ENCODE measurements at regions not wholly inside any gene's neighbourhood (a gene's known extent, or its start where the extent isn't known, plus 50 kb on each side); places are given as distances from the start of the nearest gene placed in this dataset.

DNA sequence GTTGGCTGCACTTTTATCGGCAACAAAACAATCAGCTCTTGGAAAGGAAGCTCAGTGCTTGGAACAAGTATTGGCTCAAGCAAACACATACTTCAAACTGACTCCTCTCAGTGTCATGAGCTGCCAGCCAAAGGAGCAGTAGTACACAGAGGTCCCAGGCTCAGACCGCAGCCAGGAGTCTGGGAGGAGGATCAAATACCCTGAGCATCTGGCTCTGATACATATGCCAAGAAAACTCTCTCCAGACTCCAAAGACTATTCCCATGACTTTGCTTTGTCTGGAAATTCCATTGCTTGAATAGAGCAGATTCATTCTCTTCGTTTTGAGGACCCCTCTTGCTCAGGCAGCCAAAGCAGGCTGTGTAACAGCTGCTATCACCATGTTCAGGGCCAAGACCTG, 501.6 kb upstream of the PSMD7 start:
- no peaks in the 10 kb centered on the region for H3K27me3 ChIP-seq
- TF ChIP-seq, protein P1, sequence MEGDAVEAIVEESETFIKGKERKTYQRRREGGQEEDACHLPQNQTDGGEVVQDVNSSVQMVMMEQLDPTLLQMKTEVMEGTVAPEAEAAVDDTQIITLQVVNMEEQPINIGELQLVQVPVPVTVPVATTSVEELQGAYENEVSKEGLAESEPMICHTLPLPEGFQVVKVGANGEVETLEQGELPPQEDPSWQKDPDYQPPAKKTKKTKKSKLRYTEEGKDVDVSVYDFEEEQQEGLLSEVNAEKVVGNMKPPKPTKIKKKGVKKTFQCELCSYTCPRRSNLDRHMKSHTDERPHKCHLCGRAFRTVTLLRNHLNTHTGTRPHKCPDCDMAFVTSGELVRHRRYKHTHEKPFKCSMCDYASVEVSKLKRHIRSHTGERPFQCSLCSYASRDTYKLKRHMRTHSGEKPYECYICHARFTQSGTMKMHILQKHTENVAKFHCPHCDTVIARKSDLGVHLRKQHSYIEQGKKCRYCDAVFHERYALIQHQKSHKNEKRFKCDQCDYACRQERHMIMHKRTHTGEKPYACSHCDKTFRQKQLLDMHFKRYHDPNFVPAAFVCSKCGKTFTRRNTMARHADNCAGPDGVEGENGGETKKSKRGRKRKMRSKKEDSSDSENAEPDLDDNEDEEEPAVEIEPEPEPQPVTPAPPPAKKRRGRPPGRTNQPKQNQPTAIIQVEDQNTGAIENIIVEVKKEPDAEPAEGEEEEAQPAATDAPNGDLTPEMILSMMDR (IDR thresholded peaks at IDR 0.05), result no peak
- no peak for TF ChIP-seq POLR2A (IDR thresholded peaks at IDR 0.05)
- H3K36me3 ChIP-seq, result no peaks in the 10 kb centered on the region
- intact Hi-C loops (cut with DNase I), result no loop called here
- peak overlapping the region in 8 of 12 donors; percentile 4 to 70 (median 18) for H3K27ac ChIP-seq
- peak; percentile 69 to 88 (median 86) for ATAC-seq
- no peaks in the 10 kb centered on the region for H3K9me3 ChIP-seq
- peaks cover 0 to 26% (median 2%) of the 10 kb centered on the region in 12 donors for H3K4me1 ChIP-seq
- WGBS, 4 donors, result 31 to 48% (median 36%) methylated on average over 3 of the region's 3 CpGs
- no peak overlapping the region for H3K4me3 ChIP-seq
- DNase-seq, result peak; percentile 19 to 67 (median 41)

DNA sequence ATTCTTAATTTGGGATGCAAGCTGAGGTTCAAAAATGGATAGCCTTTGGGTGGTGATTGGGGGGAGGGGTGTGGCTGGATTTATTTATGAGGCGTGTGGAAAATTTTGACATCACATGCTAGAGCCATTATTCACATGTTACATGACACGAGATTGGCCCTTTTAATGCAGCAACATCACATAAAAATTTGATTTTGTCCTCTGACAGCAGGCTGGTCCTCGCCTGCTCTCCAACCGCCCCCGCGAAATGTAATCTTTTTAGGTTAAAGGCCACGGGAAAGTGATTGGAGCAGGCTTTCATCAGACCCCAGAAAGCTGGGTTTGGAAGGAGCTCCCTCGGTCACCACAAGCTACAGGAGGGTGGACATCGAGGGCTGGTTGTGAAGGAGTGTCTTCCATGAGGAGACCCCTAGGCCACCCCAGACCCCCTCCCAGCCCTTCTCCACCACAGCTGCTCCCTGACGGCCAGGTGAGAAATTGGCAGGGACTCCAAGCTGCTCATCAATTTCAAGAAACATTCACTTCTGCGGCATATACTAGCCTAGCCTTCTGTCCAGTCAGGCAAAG, 502.7 kb upstream of the PSMD7 start:
- ATAC-seq (no peak), DNase-seq (no peak)
- H3K27ac ChIP-seq, result peak overlapping the region in 1 of 12 donors; percentile 26
- H3K9me3 ChIP-seq, result no peaks in the 10 kb centered on the region
- intact Hi-C loops (cut with DNase I), result no loop called here
- 59 to 65% (median 65%) methylated on average over 11 of the region's 11 CpGs for WGBS, 4 donors
- H3K4me1 ChIP-seq, result peaks cover 0 to 26% (median 2%) of the 10 kb centered on the region in 12 donors
- no peaks in the 10 kb centered on the region for H3K36me3 ChIP-seq
- TF ChIP-seq, protein P1 (IDR thresholded peaks at IDR 0.05), result no peak
- no peak for TF ChIP-seq POLR2A (IDR thresholded peaks at IDR 0.05)
- no peaks in the 10 kb centered on the region for H3K27me3 ChIP-seq
- H3K4me3 ChIP-seq, result no peak overlapping the region

DNA sequence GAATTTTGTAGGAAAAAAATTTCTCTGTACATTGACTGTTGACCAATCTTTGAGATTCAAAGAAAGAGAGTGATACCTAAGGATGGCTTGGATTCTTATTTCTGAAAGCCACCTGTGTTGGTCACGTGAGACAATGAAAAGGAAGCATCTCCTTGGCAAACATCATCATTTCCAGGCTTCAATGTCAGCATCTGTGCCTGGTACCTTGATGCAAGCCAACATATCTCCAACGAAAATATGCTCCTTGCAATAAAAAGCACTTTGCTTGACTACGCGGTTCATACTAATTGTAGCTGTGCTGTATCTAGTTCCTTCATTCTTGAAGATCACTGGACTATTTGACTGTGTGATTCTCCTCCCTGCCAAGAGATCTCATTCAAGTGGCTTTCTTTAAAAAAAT, 503.4 kb upstream of the PSMD7 start:
- intact Hi-C loops (cut with DNase I), result no loop called here
- TF ChIP-seq POLR2A (IDR thresholded peaks at IDR 0.05), result no peak
- TF ChIP-seq, protein P1 (IDR thresholded peaks at IDR 0.05), result no peak
- H3K27me3 ChIP-seq, result no peaks in the 10 kb centered on the region
- DNase-seq (no peak), ATAC-seq (no peak)
- H3K27ac ChIP-seq, result no peak overlapping the region
- no peaks in the 10 kb centered on the region for H3K9me3 ChIP-seq
- H3K4me1 ChIP-seq, result peaks cover 0 to 26% (median 2%) of the 10 kb centered on the region in 12 donors
- no peak overlapping the region for H3K4me3 ChIP-seq
- 66 to 71% (median 67%) methylated on average over 4 of the region's 4 CpGs for WGBS, 4 donors
- H3K36me3 ChIP-seq, result no peaks in the 10 kb centered on the region

DNA sequence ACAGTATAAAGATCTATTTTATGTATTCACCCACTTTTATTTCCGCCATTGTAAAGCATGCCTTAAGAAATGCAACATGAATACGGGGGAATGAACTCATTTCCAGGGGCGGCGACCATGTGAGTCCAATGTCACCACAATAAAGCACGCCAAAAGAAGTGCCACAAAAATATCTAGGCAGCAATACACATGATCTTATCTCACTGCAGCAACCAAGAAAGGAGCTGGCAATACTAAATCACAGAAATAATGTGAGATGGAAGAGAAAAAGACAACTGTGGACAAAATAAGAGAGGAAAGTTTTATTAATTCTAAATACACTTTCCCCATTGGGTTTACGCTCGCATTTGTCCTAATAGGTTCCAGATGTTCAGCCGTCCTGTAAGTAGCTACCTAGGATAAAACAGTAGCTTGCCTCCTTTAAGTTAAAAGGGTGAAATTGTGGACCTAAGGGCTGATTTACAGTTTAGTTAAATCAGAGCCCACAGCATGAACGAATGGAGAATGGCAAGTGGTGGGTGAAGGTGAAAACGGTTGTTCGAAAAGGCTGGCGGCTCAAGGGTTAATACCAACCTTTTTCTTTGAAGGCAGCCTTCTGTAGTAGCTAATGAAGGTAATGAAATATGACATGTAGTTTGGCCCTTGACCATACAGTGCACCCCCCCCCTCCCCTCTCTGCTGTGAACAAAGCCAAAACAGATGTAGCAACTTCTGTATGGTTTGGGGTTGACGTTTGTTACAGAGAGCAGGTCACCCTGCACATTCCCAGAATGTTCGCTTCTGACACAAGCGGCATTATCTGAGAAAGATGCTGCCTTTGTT, 504.2 kb upstream of the PSMD7 start:
- Histone ChIP-seq H3K9me3 (no peaks in the 10 kb centered on the region), H3K27me3 (no peaks in the 10 kb centered on the region), H3K4me1 (peaks cover 0 to 26% (median 2%) of the 10 kb centered on the region in 12 donors), H3K4me3 (no peak overlapping the region), H3K27ac (no peak overlapping the region), H3K36me3 (no peaks in the 10 kb centered on the region)
- ATAC-seq (no peak), DNase-seq (no peak)
- WGBS, 4 donors, result 67 to 74% (median 72%) methylated on average over 15 of the region's 15 CpGs
- TF ChIP-seq, protein P1 (IDR thresholded peaks at IDR 0.05), result no peak
- TF ChIP-seq POLR2A (IDR thresholded peaks at IDR 0.05), result no peak
- intact Hi-C loops (cut with DNase I), result no loop called here
